ENCODE measurements at regions not wholly inside any gene's neighbourhood (a gene's known extent, or its start where the extent isn't known, plus 50 kb on each side); places are given as distances from the start of the nearest gene placed in this dataset.

DNA sequence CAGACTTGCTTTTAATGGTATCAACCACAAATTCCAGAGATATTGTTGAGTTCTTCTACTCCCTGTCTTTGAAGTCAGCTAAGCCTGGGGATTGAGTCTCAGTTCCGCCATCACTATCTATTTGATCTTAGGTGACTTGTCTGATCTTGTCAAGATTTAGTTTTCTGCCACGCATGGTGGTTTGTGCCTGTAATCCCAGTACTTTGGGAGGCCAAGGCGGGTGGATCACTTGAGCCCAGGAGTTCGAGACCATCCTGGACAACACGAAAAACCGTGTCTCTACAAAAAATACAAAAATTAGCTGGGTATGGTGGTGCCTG, 376.9 kb downstream of the FGF9 start:
- Mint-ChIP-seq H3K4me1 (ENCODE audit: low read depth, unreplicated experiment) (no peaks in the 10 kb centered on the region), H3K27ac (ENCODE audit: unreplicated experiment) (no peak overlapping the region), H3K27me3 (ENCODE audit: unreplicated experiment) (peaks cover 6% of the 10 kb centered on the region), H3K9me3 (ENCODE audit: unreplicated experiment) (no peaks in the 10 kb centered on the region), H3K4me3 (ENCODE audit: unreplicated experiment) (no peak overlapping the region), H3K36me3 (ENCODE audit: unreplicated experiment) (no peaks in the 10 kb centered on the region)
- DNase-seq, result no peak
- TF ChIP-seq, protein P1, sequence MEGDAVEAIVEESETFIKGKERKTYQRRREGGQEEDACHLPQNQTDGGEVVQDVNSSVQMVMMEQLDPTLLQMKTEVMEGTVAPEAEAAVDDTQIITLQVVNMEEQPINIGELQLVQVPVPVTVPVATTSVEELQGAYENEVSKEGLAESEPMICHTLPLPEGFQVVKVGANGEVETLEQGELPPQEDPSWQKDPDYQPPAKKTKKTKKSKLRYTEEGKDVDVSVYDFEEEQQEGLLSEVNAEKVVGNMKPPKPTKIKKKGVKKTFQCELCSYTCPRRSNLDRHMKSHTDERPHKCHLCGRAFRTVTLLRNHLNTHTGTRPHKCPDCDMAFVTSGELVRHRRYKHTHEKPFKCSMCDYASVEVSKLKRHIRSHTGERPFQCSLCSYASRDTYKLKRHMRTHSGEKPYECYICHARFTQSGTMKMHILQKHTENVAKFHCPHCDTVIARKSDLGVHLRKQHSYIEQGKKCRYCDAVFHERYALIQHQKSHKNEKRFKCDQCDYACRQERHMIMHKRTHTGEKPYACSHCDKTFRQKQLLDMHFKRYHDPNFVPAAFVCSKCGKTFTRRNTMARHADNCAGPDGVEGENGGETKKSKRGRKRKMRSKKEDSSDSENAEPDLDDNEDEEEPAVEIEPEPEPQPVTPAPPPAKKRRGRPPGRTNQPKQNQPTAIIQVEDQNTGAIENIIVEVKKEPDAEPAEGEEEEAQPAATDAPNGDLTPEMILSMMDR (IDR thresholded peaks at IDR 0.05; ENCODE audit: partially characterized antibody, unreplicated experiment), result no peak

DNA sequence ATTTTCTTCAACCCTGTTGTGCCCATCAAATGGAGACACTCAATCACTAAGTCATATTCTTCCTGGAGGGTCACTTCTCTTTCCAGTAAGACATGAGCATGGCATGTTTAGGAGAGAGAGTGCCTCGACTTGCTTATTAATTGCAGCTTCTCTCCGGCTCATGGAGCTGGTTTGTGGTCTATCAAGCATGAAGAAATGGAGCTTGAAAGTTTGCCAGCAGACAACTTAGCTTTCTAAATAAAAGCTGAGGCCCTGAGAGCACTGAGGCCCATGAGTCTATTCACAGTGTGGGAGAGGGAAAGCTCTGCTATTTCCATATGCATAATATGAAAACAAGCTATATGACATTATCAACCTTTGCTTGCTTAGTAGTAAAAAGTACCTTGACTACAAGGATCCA, 378.5 kb downstream of the FGF9 start:
- H3K4me1 Mint-ChIP-seq (ENCODE audit: low read depth, unreplicated experiment), result no peaks in the 10 kb centered on the region
- H3K4me3 Mint-ChIP-seq (ENCODE audit: unreplicated experiment), result no peak overlapping the region
- H3K27me3 Mint-ChIP-seq (ENCODE audit: unreplicated experiment), result peaks cover 6% of the 10 kb centered on the region

DNA sequence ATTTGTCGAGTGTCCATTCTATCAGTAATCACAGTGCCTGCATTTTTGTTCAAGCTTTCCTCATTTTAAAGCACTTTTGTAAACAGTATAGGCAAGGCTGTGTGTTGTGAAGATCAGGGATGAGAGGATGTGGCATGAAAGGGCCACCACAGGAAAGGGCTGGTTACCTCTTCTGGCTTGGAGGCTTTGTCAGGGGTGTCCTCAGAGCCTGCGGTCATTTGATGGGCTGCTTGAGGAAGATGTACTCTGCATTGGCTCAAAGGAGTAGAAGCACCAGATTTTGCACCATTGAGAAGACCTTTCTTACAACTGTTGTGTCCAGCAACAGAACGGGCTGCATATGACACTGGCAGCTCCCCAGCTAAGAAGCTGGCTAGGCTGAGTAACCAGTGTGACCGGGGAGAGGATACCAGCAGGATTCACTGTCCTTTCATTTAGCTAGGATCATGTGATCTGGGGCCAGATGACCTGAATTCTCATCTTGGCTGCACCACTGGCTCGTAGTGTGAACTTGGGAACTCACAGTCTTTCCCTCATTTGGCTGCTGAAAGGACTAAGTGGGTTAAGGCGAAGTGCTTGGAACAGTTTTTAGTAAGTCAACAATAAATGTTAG, 380.2 kb downstream of the FGF9 start:
- Mint-ChIP-seq H3K27me3 (ENCODE audit: unreplicated experiment) (peaks cover 6% of the 10 kb centered on the region), H3K36me3 (ENCODE audit: unreplicated experiment) (no peaks in the 10 kb centered on the region), H3K27ac (ENCODE audit: unreplicated experiment) (no peak overlapping the region), H3K4me3 (ENCODE audit: unreplicated experiment) (no peak overlapping the region), H3K9me3 (ENCODE audit: unreplicated experiment) (peaks cover 2% of the 10 kb centered on the region), H3K4me1 (ENCODE audit: low read depth, unreplicated experiment) (no peaks in the 10 kb centered on the region)
- DNase-seq, result no peak
- TF ChIP-seq, protein P1 (IDR thresholded peaks at IDR 0.05; ENCODE audit: partially characterized antibody, unreplicated experiment), result no peak

More for the DNA sequence above, 378.5 kb downstream of the FGF9 start:
- no peak overlapping the region for H3K27ac Mint-ChIP-seq (ENCODE audit: unreplicated experiment)
- H3K36me3 Mint-ChIP-seq (ENCODE audit: unreplicated experiment), result no peaks in the 10 kb centered on the region
- no peaks in the 10 kb centered on the region for H3K9me3 Mint-ChIP-seq (ENCODE audit: unreplicated experiment)
- TF ChIP-seq, protein P1 (IDR thresholded peaks at IDR 0.05; ENCODE audit: partially characterized antibody, unreplicated experiment), result no peak
- DNase-seq, result no peak

DNA sequence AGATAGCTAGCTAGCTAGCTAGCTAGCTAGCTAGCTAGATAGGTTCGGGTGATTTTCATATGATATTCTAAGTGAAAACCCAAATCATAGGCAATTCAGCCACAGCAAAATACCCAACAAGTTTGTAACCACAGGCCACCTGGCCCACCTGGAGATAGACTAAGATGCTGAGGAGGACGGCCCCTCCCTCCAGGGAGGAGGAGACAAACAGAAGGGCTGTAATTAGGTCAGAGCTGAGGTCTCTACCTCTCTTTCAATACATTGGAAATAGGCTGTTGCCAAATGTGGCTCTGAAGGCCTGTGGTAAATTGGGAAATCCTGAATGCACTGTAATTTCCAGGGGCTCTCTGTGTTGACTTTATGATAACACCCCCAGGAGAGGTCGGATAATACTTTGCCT, 382.2 kb downstream of the FGF9 start:
- Mint-ChIP-seq H3K27me3 (ENCODE audit: unreplicated experiment) (peaks cover 6% of the 10 kb centered on the region), H3K9me3 (ENCODE audit: unreplicated experiment) (peaks cover 2% of the 10 kb centered on the region), H3K4me1 (ENCODE audit: low read depth, unreplicated experiment) (no peaks in the 10 kb centered on the region), H3K27ac (ENCODE audit: unreplicated experiment) (no peak overlapping the region), H3K4me3 (ENCODE audit: unreplicated experiment) (no peak overlapping the region), H3K36me3 (ENCODE audit: unreplicated experiment) (no peaks in the 10 kb centered on the region)
- TF ChIP-seq, protein P1 (IDR thresholded peaks at IDR 0.05; ENCODE audit: partially characterized antibody, unreplicated experiment), result no peak
- no peak for DNase-seq

DNA sequence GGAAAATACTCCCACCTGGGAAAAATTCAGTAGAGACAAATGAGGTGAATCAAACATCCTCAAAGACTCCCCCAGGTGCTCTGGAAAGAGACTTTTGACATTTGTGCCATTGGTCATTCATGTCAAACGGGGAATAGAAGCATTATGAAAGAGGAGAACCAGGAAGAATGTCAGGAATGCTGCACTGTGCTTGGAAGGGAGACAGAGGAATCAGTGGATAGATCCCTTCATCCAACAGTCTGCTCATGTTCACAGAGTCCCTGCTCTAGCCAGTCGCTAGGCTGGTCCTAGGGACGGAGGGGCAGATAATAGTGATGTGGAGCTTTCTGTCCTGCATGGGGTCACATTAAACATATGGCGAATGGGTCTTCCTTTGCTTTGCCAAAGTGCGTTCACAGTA, 384.4 kb downstream of the FGF9 start:
- Mint-ChIP-seq H3K4me3 (ENCODE audit: unreplicated experiment) (no peak overlapping the region), H3K36me3 (ENCODE audit: unreplicated experiment) (no peaks in the 10 kb centered on the region), H3K27me3 (ENCODE audit: unreplicated experiment) (peaks cover 6% of the 10 kb centered on the region), H3K4me1 (ENCODE audit: low read depth, unreplicated experiment) (no peaks in the 10 kb centered on the region), H3K27ac (ENCODE audit: unreplicated experiment) (no peak overlapping the region), H3K9me3 (ENCODE audit: unreplicated experiment) (peaks cover 2% of the 10 kb centered on the region)
- TF ChIP-seq, protein P1 (IDR thresholded peaks at IDR 0.05; ENCODE audit: partially characterized antibody, unreplicated experiment), result no peak
- no peak for DNase-seq

All from glutamatergic neuron (in vitro differentiated cells).